HG03565 (cell line): ENCODE measurements at regions not wholly inside any gene's neighbourhood (a gene's known extent, or its start where the extent isn't known, plus 50 kb on each side); places are given as distances from the start of the nearest gene placed in this dataset.
"Not testable (repeated sequence)": the region's sequence is repeated elsewhere in the genome, so short reads cannot be mapped to it uniquely, and the experiment has no call there.

ENCODE experiments used
- ATAC-seq: cut with Tn5 transposase; IDR thresholded peaks from one replicate; pipeline ENCODE4 v1.9.1; 2021; ENCODE audit warnings: mild to moderate bottlenecking, moderate library complexity; ENCODE audit not compliant: unreplicated experiment

- no peak for ATAC-seq
Observed at GRCh38 chr4:45283352-45283751, 557.0 kb upstream of the GNPDA2 start.

GRCh38 chr4:45280121-45280520, 553.8 kb upstream of the GNPDA2 start:
- no peak for ATAC-seq

- ATAC-seq: no peak
Observed at GRCh38 chr4:45275862-45276261, 549.5 kb upstream of the GNPDA2 start.

- ATAC-seq: not testable (repeated sequence)
Observed at GRCh38 chr4:45248106-45248505, 521.8 kb upstream of the GNPDA2 start.

- ATAC-seq: no peak
Observed at GRCh38 chr4:45241976-45242375, 515.6 kb upstream of the GNPDA2 start.

- ATAC-seq: no peak
Observed at GRCh38 chr4:45229206-45229605, 502.9 kb upstream of the GNPDA2 start.

GRCh38 chr4:45215976-45216542, 489.7 kb upstream of the GNPDA2 start:
- no peak for ATAC-seq

GRCh38 chr4:45208476-45208875, 482.1 kb upstream of the GNPDA2 start:
- ATAC-seq: not testable (repeated sequence)

GRCh38 chr4:45207864-45208331, 481.5 kb upstream of the GNPDA2 start:
- not testable (repeated sequence) for ATAC-seq

GRCh38 chr4:45207241-45207863, 481.0 kb upstream of the GNPDA2 start:
- not testable (repeated sequence) for ATAC-seq

GRCh38 chr4:45199736-45200135, 473.4 kb upstream of the GNPDA2 start:
- no peak for ATAC-seq

GRCh38 chr4:45188501-45188900, 462.1 kb upstream of the GNPDA2 start:
- ATAC-seq: no peak

GRCh38 chr4:45186249-45186648, 459.9 kb upstream of the GNPDA2 start:
- ATAC-seq: no peak

GRCh38 chr4:45183905-45184304, 457.5 kb upstream of the GNPDA2 start:
- no peak for ATAC-seq

GRCh38 chr4:45172636-45173035, 446.3 kb upstream of the GNPDA2 start:
- no peak for ATAC-seq

- no peak for ATAC-seq
Observed at GRCh38 chr4:45160951-45161350, 434.6 kb upstream of the GNPDA2 start.

GRCh38 chr4:45155081-45155777, 428.9 kb upstream of the GNPDA2 start:
- no peak for ATAC-seq

- no peak for ATAC-seq
Observed at GRCh38 chr4:45147866-45148265, 421.5 kb upstream of the GNPDA2 start.

GRCh38 chr4:45131020-45131419, 404.7 kb upstream of the GNPDA2 start:
- no peak for ATAC-seq

GRCh38 chr4:45122406-45122805, 396.1 kb upstream of the GNPDA2 start:
- ATAC-seq: no peak

- no peak for ATAC-seq
Observed at GRCh38 chr4:45121426-45121975, 395.1 kb upstream of the GNPDA2 start.

- ATAC-seq: peak; percentile 87
Observed at GRCh38 chr4:45120163-45120562, 393.8 kb upstream of the GNPDA2 start.
